ENCODE measurements at regions not wholly inside any gene's neighbourhood (a gene's known extent, or its start where the extent isn't known, plus 50 kb on each side); places are given as distances from the start of the nearest gene placed in this dataset.

- Histone ChIP-seq H4K5ac (ENCODE audit: insufficient read length, low read depth, low read length) (no peak overlapping the region), H3K4me2 (ENCODE audit: insufficient read depth, insufficient read length, low read length) (no peak overlapping the region), H3K79me1 (ENCODE audit: insufficient read depth, low read depth, low read length, poor library complexity, severe bottlenecking) (no peaks in the 10 kb centered on the region), H3K56ac (ENCODE audit: insufficient read length, low read depth, low read length) (no peak overlapping the region), H3K4me1 (ENCODE audit: insufficient read depth, low read length) (no peaks in the 10 kb centered on the region; the same call in 1 of the 2 replicates), H4K91ac (ENCODE audit: insufficient read length, low read depth, low read length) (no peak overlapping the region), H3K9ac (ENCODE audit: extremely low read depth, insufficient read length, low read length) (no peak overlapping the region), H4K20me1 (ENCODE audit: control insufficient read depth, insufficient read depth, insufficient read length) (no peaks in the 10 kb centered on the region), H3T11ph (ENCODE audit: low read length) (no peak overlapping the region), H2BK15ac (ENCODE audit: low read depth, low read length) (no peak overlapping the region), H4K8ac (replicated peaks; ENCODE audit: insufficient read length, low read depth, low read length) (no peak overlapping the region), H3K23ac (ENCODE audit: insufficient read length, low read depth, low read length) (no peak overlapping the region), H3K14ac (ENCODE audit: insufficient read depth, low read length) (no peak overlapping the region), H3K27me3 (ENCODE audit: insufficient read depth, low read length) (no peaks in the 10 kb centered on the region), H2BK5ac (ENCODE audit: insufficient read length, low read length) (no peak overlapping the region), H3K79me2 (ENCODE audit: insufficient read depth, low read length) (no peaks in the 10 kb centered on the region), H3K18ac (ENCODE audit: insufficient read length, low read depth, low read length) (no peak overlapping the region), H3K4ac (ENCODE audit: low read depth, low read length) (no peak overlapping the region), H2AFZ (ENCODE audit: low read length) (no peak overlapping the region), H2BK12ac (ENCODE audit: insufficient read length, low read depth, low read length) (no peak overlapping the region), H2AK5ac (ENCODE audit: insufficient read length, low read length) (no peak overlapping the region), H3K9me3 (ENCODE audit: control insufficient read depth, low read depth, low read length) (no peaks in the 10 kb centered on the region), H2BK20ac (ENCODE audit: low read depth, low read length, poor library complexity, severe bottlenecking) (no peak overlapping the region), H3K27ac (ENCODE audit: insufficient read length, low read depth, low read length) (no peak overlapping the region), H2BK120ac (ENCODE audit: low read depth, low read length, poor library complexity, severe bottlenecking) (no peak overlapping the region), H3K23me2 (ENCODE audit: insufficient read length, low read depth, low read length, poor library complexity, severe bottlenecking) (no peaks in the 10 kb centered on the region)
- Mint-ChIP-seq H3K36me3 (ENCODE audit: insufficient read depth in 1 of 3, low read depth in 3 of 3) (peaks cover 2 to 23% (median 4%) of the 10 kb centered on the region in 3 experiments; a peak in 5 of 7 replicates), H3K27me3 (ENCODE audit: low read depth) (peaks cover 2% of the 10 kb centered on the region; the same call in 1 of the 2 replicates), H3K27ac (no peak overlapping the region), H3K4me3 (no peak overlapping the region), H3K4me1 (peaks cover 39 to 48% of the 10 kb centered on the region in 2 experiments), H3K9me3 (peaks cover 6 to 7% of the 10 kb centered on the region in 2 experiments; a peak in 3 of 5 replicates)
- no CpG with 5 or more reads among the region's 4 CpGs for WGBS (ENCODE audit: extremely low coverage, insufficient read length, low lambda C conversion rate)
- DNase-seq = no peak
- TF ChIP-seq CTCF (conservative IDR thresholded peaks at IDR 0.05) = no peak
Measured at GRCh38 chr1:221962385-221962784, 220.5 kb upstream of the DUSP10 start.
